GM23338 (cell line): ENCODE measurements at regions not wholly inside any gene's neighbourhood (a gene's known extent, or its start where the extent isn't known, plus 50 kb on each side); places are given as distances from the start of the nearest gene placed in this dataset.

ENCODE experiments used
- ATAC-seq: fragments of 200-7000 bp; cut with Tn5 transposase; 3 replicates; pipeline ENCODE4 v1.9.1; 2020
- DNase-seq: peaks from one replicate; pipeline ENCODE4 v3.0.0-alpha.2; 2015; ENCODE audit warnings: low spot score
- H2AFZ ChIP-seq: fragments of 200-600 bp; sonication (generic); 2 replicates; pipeline ENCODE4 v1.8.0; 2016; ENCODE audit warnings: antibody characterized with exemption, mild to moderate bottlenecking, moderate library complexity
- H3F3A ChIP-seq: fragments of 200-600 bp; sonication (generic); replicated peaks from 2 replicates; pipeline ENCODE4 v1.8.0; 2017; ENCODE audit warnings: antibody characterized with exemption, mixed run types, low read depth
- H3K27ac ChIP-seq: fragments of 200-600 bp; sonication (generic); 2 replicates; pipeline ENCODE4 v1.6.1; 2016; ENCODE audit warnings: low read depth
- H3K27me3 ChIP-seq: fragments of 200-600 bp; sonication (generic); 2 replicates; pipeline ENCODE4 v1.8.0; 2016; ENCODE audit warnings: mild to moderate bottlenecking, mixed run types, moderate library complexity; ENCODE audit not compliant: insufficient read depth
- H3K36me3 ChIP-seq: fragments of 200-600 bp; sonication (generic); 2 replicates; pipeline ENCODE4 v1.8.0; 2016; ENCODE audit warnings: mild to moderate bottlenecking; ENCODE audit not compliant: insufficient read depth
- H3K4me1 ChIP-seq: fragments of 200-600 bp; sonication (generic); 2 replicates; pipeline ENCODE4 v1.8.0; 2016; ENCODE audit warnings: mild to moderate bottlenecking, moderate library complexity; ENCODE audit not compliant: insufficient read depth
- H3K4me2 ChIP-seq: fragments of 200-600 bp; sonication (generic); 2 replicates; pipeline ENCODE4 v1.7.1; 2017; ENCODE audit warnings: mixed run types
- H3K4me3 ChIP-seq: fragments of 200-600 bp; sonication (generic); 2 replicates; pipeline ENCODE4 v1.6.1; 2016; ENCODE audit warnings: mixed run types
- H3K79me2 ChIP-seq: fragments of 200-600 bp; sonication (generic); replicated peaks from 2 replicates; pipeline ENCODE4 v1.8.0; 2017; ENCODE audit warnings: mild to moderate bottlenecking; ENCODE audit not compliant: insufficient read depth
- H3K9me2 ChIP-seq: fragments of 200-600 bp; sonication (generic); 2 replicates; pipeline ENCODE4 v1.8.0; 2017; ENCODE audit not compliant: insufficient read depth
- H4K20me1 ChIP-seq: fragments of 200-600 bp; sonication (generic); replicated peaks from 2 replicates; pipeline ENCODE4 v1.8.0; 2017; ENCODE audit warnings: mild to moderate bottlenecking; ENCODE audit not compliant: insufficient read depth
- H3K27ac Mint-ChIP-seq: 2 replicates; pipeline ENCODE4 v1.8.0; 2020; ENCODE audit warnings: inconsistent platforms, mild to moderate bottlenecking, moderate library complexity, mixed read lengths
- H3K27me3 Mint-ChIP-seq: 3 replicates; pipeline ENCODE4 v1.8.0; 2022; ENCODE audit warnings: low read depth, mild to moderate bottlenecking, moderate library complexity, mixed read lengths, inconsistent platforms; ENCODE audit not compliant: insufficient read depth, poor library complexity
- H3K36me3 Mint-ChIP-seq: 3 replicates; pipeline ENCODE4 v1.8.0; 2021; ENCODE audit warnings: low read depth, mild to moderate bottlenecking, inconsistent platforms, moderate library complexity, mixed read lengths
- H3K4me1 Mint-ChIP-seq: 3 replicates; pipeline ENCODE4 v1.8.0; 2020; ENCODE audit warnings: mild to moderate bottlenecking, inconsistent platforms, mixed read lengths
- H3K4me3 Mint-ChIP-seq: 3 replicates; pipeline ENCODE4 v1.8.0; 2021; ENCODE audit warnings: moderate library complexity, mild to moderate bottlenecking, inconsistent platforms, mixed read lengths
- H3K9me3 Mint-ChIP-seq: 3 replicates; pipeline ENCODE4 v1.8.0; 2020; ENCODE audit warnings: moderate library complexity, mild to moderate bottlenecking, inconsistent platforms, mixed read lengths
- CREB1 ChIP-seq: fragments of 250-450 bp; sonication (Bioruptor Pico); IDR thresholded peaks from 2 replicates; pipeline ENCODE4 v1.5.0; 2020; ENCODE audit warnings: low read depth, mild to moderate bottlenecking, moderate library complexity
- EZH2 ChIP-seq: fragments of 200-600 bp; sonication (generic); IDR thresholded peaks from one replicate; pipeline ENCODE4 v1.8.0; 2017; ENCODE audit warnings: antibody characterized with exemption, mild to moderate bottlenecking, low read depth; ENCODE audit not compliant: unreplicated experiment
- EZH2phosphoT487 ChIP-seq: fragments of 200-600 bp; sonication (generic); IDR thresholded peaks from one replicate; pipeline ENCODE4 v1.8.1; 2018; ENCODE audit warnings: antibody characterized with exemption; ENCODE audit not compliant: unreplicated experiment
- JUNB ChIP-seq: IDR thresholded peaks from one replicate; pipeline ENCODE4 v1.6.1; 2016; ENCODE audit warnings: antibody characterized with exemption; ENCODE audit not compliant: unreplicated experiment
- NANOG ChIP-seq: IDR thresholded peaks from 2 replicates; pipeline ENCODE4 v1.6.1; 2016; ENCODE audit warnings: antibody characterized with exemption, borderline replicate concordance
- STAT1 ChIP-seq: IDR thresholded peaks from one replicate; pipeline ENCODE4 v1.6.1; 2016; ENCODE audit warnings: antibody characterized with exemption; ENCODE audit not compliant: unreplicated experiment
- ZNF114 ChIP-seq: fragments of 250-450 bp; sonication (Bioruptor Pico); IDR thresholded peaks from 2 replicates; pipeline ENCODE4 v1.5.0; 2020; ENCODE audit warnings: mild to moderate bottlenecking, moderate library complexity
- ZNF331 ChIP-seq: fragments of 250-450 bp; sonication (Bioruptor Pico); IDR thresholded peaks from 2 replicates; pipeline ENCODE4 v1.5.0; 2020; ENCODE audit warnings: low read depth, mild to moderate bottlenecking, moderate library complexity
- ZNF462 ChIP-seq: fragments of 250-450 bp; sonication (Bioruptor Pico); IDR thresholded peaks from 2 replicates; pipeline ENCODE4 v1.5.0; 2020; ENCODE audit warnings: mild to moderate bottlenecking, moderate library complexity
- TF ChIP-seq, protein P1 (sequence below): IDR thresholded peaks from 2 replicates; pipeline ENCODE4 v1.6.1; 2016; ENCODE audit warnings: antibody characterized with exemption
- TF ChIP-seq, protein P2 (sequence below): IDR thresholded peaks from one replicate; pipeline ENCODE4 v1.6.1; 2018; ENCODE audit warnings: antibody characterized with exemption; ENCODE audit not compliant: unreplicated experiment
- TF ChIP-seq, protein P3 (sequence below), 2 experiments: fragments of 200-600 bp in 1 of 2; sonication (generic) in 1 of 2; conservative IDR thresholded peaks; 2 replicates each; pipeline versions ENCODE4 v1.5.1 to v1.6.1; 2016 to 2017; ENCODE audit warnings: antibody characterized with exemption in 2 of 2, low read depth in 2 of 2, mild to moderate bottlenecking in 2 of 2, moderate library complexity in 1 of 2

DNA sequence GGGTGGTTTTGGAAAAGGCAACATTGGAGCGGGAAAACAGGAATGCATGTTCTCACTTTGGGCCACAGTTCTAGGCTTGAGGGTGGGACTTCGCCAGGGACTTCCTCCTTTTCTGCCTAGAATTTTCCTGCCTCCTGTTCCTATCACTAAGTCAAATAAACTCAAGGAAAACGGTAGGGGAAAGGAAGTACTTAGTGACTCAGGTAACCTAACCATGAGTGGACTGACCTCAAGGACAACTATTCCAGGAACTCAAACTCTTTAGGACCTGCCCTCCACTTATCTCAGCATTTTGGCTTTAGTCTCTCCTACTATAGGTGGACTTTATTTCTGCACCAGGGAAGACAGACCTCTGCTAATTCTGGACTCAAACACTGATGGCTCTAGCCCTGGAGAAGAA, 281.7 kb downstream of the ZNF674 start (continued):
- TF ChIP-seq, protein P1, sequence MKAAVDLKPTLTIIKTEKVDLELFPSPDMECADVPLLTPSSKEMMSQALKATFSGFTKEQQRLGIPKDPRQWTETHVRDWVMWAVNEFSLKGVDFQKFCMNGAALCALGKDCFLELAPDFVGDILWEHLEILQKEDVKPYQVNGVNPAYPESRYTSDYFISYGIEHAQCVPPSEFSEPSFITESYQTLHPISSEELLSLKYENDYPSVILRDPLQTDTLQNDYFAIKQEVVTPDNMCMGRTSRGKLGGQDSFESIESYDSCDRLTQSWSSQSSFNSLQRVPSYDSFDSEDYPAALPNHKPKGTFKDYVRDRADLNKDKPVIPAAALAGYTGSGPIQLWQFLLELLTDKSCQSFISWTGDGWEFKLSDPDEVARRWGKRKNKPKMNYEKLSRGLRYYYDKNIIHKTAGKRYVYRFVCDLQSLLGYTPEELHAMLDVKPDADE: no peak
- TF ChIP-seq STAT1: no peak

DNA sequence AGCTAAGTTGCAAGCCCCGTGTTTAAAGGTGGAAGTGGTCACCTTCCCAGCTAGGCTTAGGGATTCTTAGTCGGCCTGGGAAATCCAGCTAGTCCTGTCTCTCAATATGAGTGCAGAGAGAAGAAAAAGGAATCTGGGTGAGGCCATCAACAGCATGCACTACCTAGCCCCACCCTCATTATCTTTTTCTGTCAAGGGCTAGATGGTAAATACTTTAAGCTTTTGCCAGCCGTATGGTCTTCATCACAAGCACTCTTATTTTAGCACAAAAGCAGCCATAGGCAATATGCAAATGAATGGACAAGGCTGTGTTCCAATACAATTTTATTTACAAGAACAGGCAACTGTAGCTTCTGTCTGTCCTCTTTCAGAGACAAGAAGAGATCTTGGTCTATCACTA, 282.9 kb downstream of the ZNF674 start:
- Histone ChIP-seq H2AFZ (no peak overlapping the region), H3K27me3 (no peaks in the 10 kb centered on the region), H3K79me2 (no peaks in the 10 kb centered on the region), H3K4me1 (peaks cover 7% of the 10 kb centered on the region; the same call in 1 of the 2 replicates), H3K27ac (no peak overlapping the region), H3K4me2 (no peak overlapping the region), H3K36me3 (no peaks in the 10 kb centered on the region), H3F3A (no peaks in the 10 kb centered on the region), H4K20me1 (no peaks in the 10 kb centered on the region), H3K4me3 (no peak overlapping the region), H3K9me2 (no peaks in the 10 kb centered on the region; the same call in 1 of the 2 replicates)
- ATAC-seq (no peak), DNase-seq (no peak)
- H3K4me1 Mint-ChIP-seq: peaks cover 25% of the 10 kb centered on the region
- H3K27me3 Mint-ChIP-seq: peaks cover 4% of the 10 kb centered on the region
- no peak overlapping the region for H3K27ac Mint-ChIP-seq
- H3K36me3 Mint-ChIP-seq: no peaks in the 10 kb centered on the region
- no peak overlapping the region for H3K4me3 Mint-ChIP-seq
- no peaks in the 10 kb centered on the region for H3K9me3 Mint-ChIP-seq
- TF ChIP-seq, protein P1: no peak
- TF ChIP-seq ZNF114: no peak
- no peak for TF ChIP-seq STAT1
- TF ChIP-seq, protein P2, sequence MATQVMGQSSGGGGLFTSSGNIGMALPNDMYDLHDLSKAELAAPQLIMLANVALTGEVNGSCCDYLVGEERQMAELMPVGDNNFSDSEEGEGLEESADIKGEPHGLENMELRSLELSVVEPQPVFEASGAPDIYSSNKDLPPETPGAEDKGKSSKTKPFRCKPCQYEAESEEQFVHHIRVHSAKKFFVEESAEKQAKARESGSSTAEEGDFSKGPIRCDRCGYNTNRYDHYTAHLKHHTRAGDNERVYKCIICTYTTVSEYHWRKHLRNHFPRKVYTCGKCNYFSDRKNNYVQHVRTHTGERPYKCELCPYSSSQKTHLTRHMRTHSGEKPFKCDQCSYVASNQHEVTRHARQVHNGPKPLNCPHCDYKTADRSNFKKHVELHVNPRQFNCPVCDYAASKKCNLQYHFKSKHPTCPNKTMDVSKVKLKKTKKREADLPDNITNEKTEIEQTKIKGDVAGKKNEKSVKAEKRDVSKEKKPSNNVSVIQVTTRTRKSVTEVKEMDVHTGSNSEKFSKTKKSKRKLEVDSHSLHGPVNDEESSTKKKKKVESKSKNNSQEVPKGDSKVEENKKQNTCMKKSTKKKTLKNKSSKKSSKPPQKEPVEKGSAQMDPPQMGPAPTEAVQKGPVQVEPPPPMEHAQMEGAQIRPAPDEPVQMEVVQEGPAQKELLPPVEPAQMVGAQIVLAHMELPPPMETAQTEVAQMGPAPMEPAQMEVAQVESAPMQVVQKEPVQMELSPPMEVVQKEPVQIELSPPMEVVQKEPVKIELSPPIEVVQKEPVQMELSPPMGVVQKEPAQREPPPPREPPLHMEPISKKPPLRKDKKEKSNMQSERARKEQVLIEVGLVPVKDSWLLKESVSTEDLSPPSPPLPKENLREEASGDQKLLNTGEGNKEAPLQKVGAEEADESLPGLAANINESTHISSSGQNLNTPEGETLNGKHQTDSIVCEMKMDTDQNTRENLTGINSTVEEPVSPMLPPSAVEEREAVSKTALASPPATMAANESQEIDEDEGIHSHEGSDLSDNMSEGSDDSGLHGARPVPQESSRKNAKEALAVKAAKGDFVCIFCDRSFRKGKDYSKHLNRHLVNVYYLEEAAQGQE: no peak
- TF ChIP-seq EZH2: no peak
- TF ChIP-seq ZNF462 (CRISPR knock-in tag): no peak
- no peak for TF ChIP-seq ZNF331
- no peak for TF ChIP-seq EZH2phosphoT487
- no peak for TF ChIP-seq CREB1 (CRISPR knock-in tag)
- no peak for TF ChIP-seq JUNB
- TF ChIP-seq NANOG: no peak
- TF ChIP-seq, protein P3, sequence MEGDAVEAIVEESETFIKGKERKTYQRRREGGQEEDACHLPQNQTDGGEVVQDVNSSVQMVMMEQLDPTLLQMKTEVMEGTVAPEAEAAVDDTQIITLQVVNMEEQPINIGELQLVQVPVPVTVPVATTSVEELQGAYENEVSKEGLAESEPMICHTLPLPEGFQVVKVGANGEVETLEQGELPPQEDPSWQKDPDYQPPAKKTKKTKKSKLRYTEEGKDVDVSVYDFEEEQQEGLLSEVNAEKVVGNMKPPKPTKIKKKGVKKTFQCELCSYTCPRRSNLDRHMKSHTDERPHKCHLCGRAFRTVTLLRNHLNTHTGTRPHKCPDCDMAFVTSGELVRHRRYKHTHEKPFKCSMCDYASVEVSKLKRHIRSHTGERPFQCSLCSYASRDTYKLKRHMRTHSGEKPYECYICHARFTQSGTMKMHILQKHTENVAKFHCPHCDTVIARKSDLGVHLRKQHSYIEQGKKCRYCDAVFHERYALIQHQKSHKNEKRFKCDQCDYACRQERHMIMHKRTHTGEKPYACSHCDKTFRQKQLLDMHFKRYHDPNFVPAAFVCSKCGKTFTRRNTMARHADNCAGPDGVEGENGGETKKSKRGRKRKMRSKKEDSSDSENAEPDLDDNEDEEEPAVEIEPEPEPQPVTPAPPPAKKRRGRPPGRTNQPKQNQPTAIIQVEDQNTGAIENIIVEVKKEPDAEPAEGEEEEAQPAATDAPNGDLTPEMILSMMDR (conservative IDR thresholded peaks at IDR 0.05; ENCODE audit: low read depth in 2 of 2): no peak
